H1 (cell line): ENCODE measurements at regions not wholly inside any gene's neighbourhood (a gene's known extent, or its start where the extent isn't known, plus 50 kb on each side); places are given as distances from the start of the nearest gene placed in this dataset.

Experiments used
- CTCF ChIA-PET: fragments of 300-600 bp; sonication (Branson Sonifier 250); formaldehyde crosslinking; loops from one replicate; lab custom pipeline; 2021; ENCODE audit not compliant: partially characterized antibody; lab: Charles Lee
- POLR2A ChIA-PET: fragments of 300-600 bp; sonication (Branson Sonifier 250); formaldehyde crosslinking; loops from one replicate; lab custom pipeline; 2021; ENCODE audit warnings: inconsistent platforms; ENCODE audit not compliant: partially characterized antibody; lab: Charles Lee
- DNase-seq, 2 experiments: peaks; one replicate each; pipeline versions ENCODE4 v3.0.0 to v3.0.0-alpha.2; 2010 to 2022; ENCODE audit warnings: low spot score in 2 of 2, low read depth in 1 of 2, mixed read lengths in 1 of 2
- FAIRE-seq: peaks from 2 replicates; lab custom pipeline; 2011; peaks lifted over from hg19 to GRCh38; lab: Jason Lieb, UNC
- H2AFZ ChIP-seq: 2 replicates; pipeline ENCODE4 v1.8.1; 2012; ENCODE audit warnings: low read length, inconsistent platforms
- H2AK5ac ChIP-seq: 2 replicates; pipeline ENCODE4 v1.6.1; 2013; ENCODE audit warnings: low read depth, low read length
- H2BK120ac ChIP-seq: replicated peaks from 2 replicates; pipeline ENCODE3; 2013; ENCODE audit warnings: low read depth, low read length, inconsistent platforms
- H2BK12ac ChIP-seq: 2 replicates; pipeline ENCODE4 v1.6.1; 2013; ENCODE audit warnings: low read depth, low read length
- H2BK15ac ChIP-seq: 2 replicates; pipeline ENCODE4 v1.6.1; 2013; ENCODE audit warnings: low read length
- H2BK20ac ChIP-seq: 2 replicates; pipeline ENCODE4 v1.6.1; 2013; ENCODE audit warnings: low read length
- H2BK5ac ChIP-seq: 2 replicates; pipeline ENCODE4 v1.6.1; 2013; ENCODE audit warnings: low read depth, low read length
- H3K14ac ChIP-seq: 2 replicates; pipeline ENCODE4 v1.6.1; 2013; ENCODE audit warnings: inconsistent platforms; ENCODE audit not compliant: insufficient read length
- H3K18ac ChIP-seq: 2 replicates; pipeline ENCODE4 v1.6.1; 2013; ENCODE audit warnings: low read length; ENCODE audit errors: extremely low read depth
- H3K23ac ChIP-seq: 2 replicates; pipeline ENCODE4 v1.6.1; 2013; ENCODE audit warnings: inconsistent platforms; ENCODE audit not compliant: insufficient read length
- H3K23me2 ChIP-seq: 2 replicates; pipeline ENCODE4 v1.6.1; 2013; ENCODE audit warnings: low read depth, low read length
- H3K27ac ChIP-seq: 2 replicates; pipeline ENCODE4 v1.6.1; 2011; ENCODE audit warnings: low read depth, low read length, inconsistent platforms
- H3K27me3 ChIP-seq, 4 experiments: replicated peaks in 1 of 4; 1 replicate in 1 of 4; 2 replicates in 3 of 4; pipeline versions ENCODE4 v1.6.1 to v1.8.1; 2011 to 2013; ENCODE audit warnings: low read length in 3 of 4, mild to moderate bottlenecking in 3 of 4, inconsistent platforms in 2 of 4, mixed read lengths in 2 of 4, moderate library complexity in 1 of 4; ENCODE audit not compliant: control insufficient read depth in 3 of 4, insufficient read depth in 3 of 4; ENCODE audit errors: extremely low read depth in 1 of 4
- H3K36me3 ChIP-seq, 4 experiments: 2 replicates each; pipeline versions ENCODE4 v1.6.1 to v1.8.1; 2011 to 2013; ENCODE audit warnings: mild to moderate bottlenecking in 4 of 4, low read length in 3 of 4, moderate library complexity in 2 of 4, control low read depth in 1 of 4, inconsistent platforms in 1 of 4; ENCODE audit not compliant: insufficient read depth in 4 of 4, control insufficient read depth in 2 of 4
- H3K4ac ChIP-seq: replicated peaks from 2 replicates; pipeline ENCODE3; 2013; ENCODE audit warnings: low read length, low read depth, mixed read lengths, inconsistent platforms; ENCODE audit not compliant: insufficient read length
- H3K4me1 ChIP-seq, 4 experiments: replicated peaks in 1 of 4; 1 replicate in 1 of 4; 2 replicates in 3 of 4; pipeline versions ENCODE4 v1.6.1 to v1.8.1; 2011 to 2013; ENCODE audit warnings: low read length in 3 of 4, inconsistent platforms in 2 of 4, mixed read lengths in 1 of 4; ENCODE audit not compliant: insufficient read depth in 4 of 4, control insufficient read depth in 3 of 4
- H3K4me2 ChIP-seq, 2 experiments: 2 replicates each; pipeline versions ENCODE4 v1.6.1 to v1.8.1; 2011 to 2013; ENCODE audit warnings: low read depth in 2 of 2, low read length in 2 of 2, control low read depth in 1 of 2, inconsistent platforms in 1 of 2, mild to moderate bottlenecking in 1 of 2; ENCODE audit not compliant: insufficient read depth in 1 of 2
- H3K4me3 ChIP-seq, 4 experiments: fragments of 200-600, 300-600 bp in 1 of 4; sonication (generic), shearing (Covaris generic), sonication (Bioruptor Twin) in 1 of 4; 2 replicates each; pipeline versions ENCODE4 v1.5.1 to v1.8.1; 2011 to 2016; ENCODE audit warnings: low read length in 4 of 4, low read depth in 3 of 4, control low read depth in 2 of 4, inconsistent platforms in 2 of 4, mild to moderate bottlenecking in 2 of 4, mixed read lengths in 1 of 4, moderate library complexity in 1 of 4; ENCODE audit not compliant: insufficient read depth in 2 of 4; ENCODE audit errors: extremely low read depth in 1 of 4
- H3K56ac ChIP-seq: replicated peaks from 2 replicates; pipeline ENCODE3; 2013; ENCODE audit warnings: low read depth, mild to moderate bottlenecking, mixed read lengths, low read length, inconsistent platforms; ENCODE audit not compliant: insufficient read length
- H3K79me1 ChIP-seq: 2 replicates; pipeline ENCODE4 v1.6.1; 2013; ENCODE audit warnings: low read depth, low read length, control low read depth
- H3K79me2 ChIP-seq, 2 experiments: 2 replicates each; pipeline versions ENCODE4 v1.6.1 to v1.8.1; 2012 to 2013; ENCODE audit warnings: low read length in 2 of 2, mild to moderate bottlenecking in 2 of 2, inconsistent platforms in 1 of 2; ENCODE audit not compliant: insufficient read depth in 2 of 2, control insufficient read depth in 1 of 2
- H3K9ac ChIP-seq, 4 experiments: replicated peaks in 1 of 4; 1 replicate in 1 of 4; 2 replicates in 3 of 4; pipeline versions ENCODE4 v1.6.1 to v1.8.1; 2011 to 2013; ENCODE audit warnings: low read depth in 3 of 4, low read length in 3 of 4, control low read depth in 2 of 4, mild to moderate bottlenecking in 2 of 4, moderate library complexity in 2 of 4, inconsistent platforms in 1 of 4; ENCODE audit errors: extremely low read depth in 1 of 4
- H3K9me3 ChIP-seq, 2 experiments: 2 replicates each; pipeline versions ENCODE4 v1.6.1 to v1.8.1; 2012 to 2013; ENCODE audit warnings: mild to moderate bottlenecking in 2 of 2, moderate library complexity in 2 of 2, control low read depth in 1 of 2, inconsistent platforms in 1 of 2, low read depth in 1 of 2, low read length in 1 of 2, mixed read lengths in 1 of 2; ENCODE audit not compliant: insufficient read depth in 2 of 2
- H4K20me1 ChIP-seq, 2 experiments: replicated peaks in 1 of 2; 2 replicates each; pipeline versions ENCODE3 to v1.8.1; 2011 to 2013; ENCODE audit warnings: inconsistent platforms in 2 of 2, low read length in 2 of 2, mild to moderate bottlenecking in 1 of 2; ENCODE audit not compliant: insufficient read depth in 2 of 2, control insufficient read depth in 1 of 2
- H4K5ac ChIP-seq: 2 replicates; pipeline ENCODE4 v1.6.1; 2013; ENCODE audit warnings: low read length, low read depth, mixed read lengths, inconsistent platforms; ENCODE audit not compliant: insufficient read length
- H4K8ac ChIP-seq: 2 replicates; pipeline ENCODE4 v1.8.0; 2013; ENCODE audit warnings: mild to moderate bottlenecking, moderate library complexity, low read length, inconsistent platforms; ENCODE audit not compliant: insufficient read depth; ENCODE audit errors: extremely low read depth
- H4K91ac ChIP-seq: replicated peaks from 2 replicates; pipeline ENCODE3; 2013; ENCODE audit warnings: low read length, mixed read lengths, inconsistent platforms; ENCODE audit not compliant: insufficient read length
- CTBP2 ChIP-seq: IDR thresholded peaks from 2 replicates; pipeline ENCODE4 v1.7.0; 2011; ENCODE audit warnings: borderline replicate concordance, mild to moderate bottlenecking, moderate library complexity, mixed read lengths, low read length; ENCODE audit not compliant: insufficient read depth, insufficient read length
- JUND ChIP-seq: IDR thresholded peaks from 2 replicates; pipeline ENCODE4 v1.6.1; 2011; ENCODE audit warnings: mild to moderate bottlenecking, improper control_type of control experiment, low read length
- NRF1 ChIP-seq: IDR thresholded peaks from 2 replicates; pipeline ENCODE4 v1.6.1; 2011; ENCODE audit warnings: mild to moderate bottlenecking, low read depth, low read length, improper control_type of control experiment
- POLR2A ChIP-seq, 2 experiments: IDR thresholded peaks; 1 replicate in 1 of 2; 2 replicates in 1 of 2; pipeline ENCODE4 v1.6.1; 2011; ENCODE audit warnings: low read depth in 2 of 2, low read length in 2 of 2, mild to moderate bottlenecking in 2 of 2; ENCODE audit errors: control extremely low read depth in 1 of 2
- RNF2 ChIP-seq: fragments of 200-900, 300-1000 bp; sonication (generic); IDR thresholded peaks from 2 replicates; pipeline ENCODE4 v1.7.1; 2016; ENCODE audit warnings: borderline replicate concordance, low read depth, mild to moderate bottlenecking, antibody characterized with exemption, low read length; ENCODE audit not compliant: poor library complexity, severe bottlenecking; ENCODE audit errors: missing control alignments
- SIN3A ChIP-seq, 2 experiments: IDR thresholded peaks in 1 of 2; conservative IDR thresholded peaks in 1 of 2; 2 replicates each; pipeline ENCODE4 v1.6.1; 2011 to 2012; ENCODE audit warnings: low read length in 2 of 2, improper control_type of control experiment in 1 of 2, low read depth in 1 of 2, mild to moderate bottlenecking in 1 of 2
- SIX5 ChIP-seq: IDR thresholded peaks from 2 replicates; pipeline ENCODE4 v1.6.1; 2011; ENCODE audit warnings: mild to moderate bottlenecking, low read depth, low read length
- TAF7 ChIP-seq: optimal IDR thresholded peaks from 2 replicates; pipeline ENCODE3; 2011; ENCODE audit warnings: low read depth, mild to moderate bottlenecking, inconsistent platforms, low read length, moderate library complexity, borderline replicate concordance
- TBP ChIP-seq: IDR thresholded peaks from 2 replicates; pipeline ENCODE4 v1.6.1; 2011; ENCODE audit warnings: low read depth, low read length, improper control_type of control experiment
- WGBS, 2 experiments: shearing (Covaris generic) in 1 of 2; methylation state at CpG; one replicate each; pipeline versions ENCODE4 v1.1.6 to v1.1.7; 2013 to 2015; ENCODE audit warnings: low lambda C conversion rate in 2 of 2, mixed read lengths in 2 of 2, inconsistent platforms in 1 of 2, low coverage in 1 of 2, missing lambda C conversion rate in 1 of 2; ENCODE audit not compliant: insufficient replicate concordance in 2 of 2, insufficient coverage in 1 of 2, insufficient read length in 1 of 2; ENCODE audit errors: extremely low coverage in 1 of 2, missing lambda C conversion rate in 1 of 2; 5-methylcytosine and 5-hydroxymethylcytosine counted together
- TF ChIP-seq, protein P1 (sequence below): IDR thresholded peaks from 2 replicates; pipeline ENCODE4 v1.6.1; 2011; ENCODE audit warnings: low read depth, mild to moderate bottlenecking, low read length; ENCODE audit not compliant: insufficient read depth
- TF ChIP-seq, protein P2 (sequence below): IDR thresholded peaks from 2 replicates; pipeline ENCODE4 v1.6.1; 2011; ENCODE audit warnings: low read length, improper control_type of control experiment

DNA sequence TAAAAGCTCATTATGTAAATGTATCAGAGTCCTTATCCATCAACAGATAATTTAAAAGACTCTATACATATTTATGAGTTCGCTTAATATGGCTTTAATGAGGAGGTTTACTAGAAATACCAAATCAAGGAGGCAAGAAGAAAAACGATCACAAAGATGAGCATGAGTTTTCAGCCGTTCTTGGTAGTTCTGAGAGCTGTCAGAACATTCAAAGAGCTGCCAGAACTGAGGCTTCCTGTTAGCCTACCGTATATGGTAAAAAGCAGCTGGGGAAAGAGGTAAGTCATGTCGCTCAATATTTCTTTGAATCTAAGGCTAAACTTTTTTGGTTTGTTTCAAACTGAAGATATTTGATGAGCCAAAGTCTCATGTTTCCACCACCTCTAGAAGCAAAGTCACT is 115.3 kb upstream of the PLXNC1 start:
- Histone ChIP-seq H3K4ac (no peak overlapping the region), H3K27me3 (no peaks in the 10 kb centered on the region), H3K14ac (no peak overlapping the region), H3K79me1 (no peaks in the 10 kb centered on the region), H3K56ac (no peak overlapping the region), H3K9ac (no peak overlapping the region), H2BK5ac (no peak overlapping the region), H3K23ac (no peak overlapping the region), H2AK5ac (no peak overlapping the region), H3K79me2 (no peaks in the 10 kb centered on the region), H2AFZ (no peak overlapping the region), H3K4me3 (no peak overlapping the region), H3K27ac (no peak overlapping the region), H2BK20ac (no peak overlapping the region), H3K18ac (no peak overlapping the region), H4K5ac (no peak overlapping the region), H2BK12ac (no peak overlapping the region), H3K9me3 (no peaks in the 10 kb centered on the region), H3K23me2 (no peaks in the 10 kb centered on the region), H3K4me1 (no peaks in the 10 kb centered on the region), H3K36me3 (no peaks in the 10 kb centered on the region; a peak in 1 of 8 replicates), H4K20me1 (no peaks in the 10 kb centered on the region), H4K91ac (no peak overlapping the region), H2BK15ac (no peak overlapping the region), H3K4me2 (no peak overlapping the region), H2BK120ac (no peak overlapping the region), H4K8ac (no peak overlapping the region)
- ChIA-PET CTCF (interaction anchor here (0.6 kb wide), 1 partner anchor 13 kb away, joined by 3 read pairs; no protein-coding TSS in a partner anchor), POLR2A (no interaction called here)
- no peak for TF ChIP-seq POLR2A (IDR thresholded peaks at IDR 0.05; ENCODE audit: control extremely low read depth in 1 of 2, low read depth in 2 of 2, low read length in 2 of 2)
- TF ChIP-seq SIX5, result no peak
- TF ChIP-seq, protein P1, sequence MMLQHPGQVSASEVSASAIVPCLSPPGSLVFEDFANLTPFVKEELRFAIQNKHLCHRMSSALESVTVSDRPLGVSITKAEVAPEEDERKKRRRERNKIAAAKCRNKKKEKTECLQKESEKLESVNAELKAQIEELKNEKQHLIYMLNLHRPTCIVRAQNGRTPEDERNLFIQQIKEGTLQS, result no peak
- TF ChIP-seq JUND, result no peak
- TF ChIP-seq TBP, result no peak
- no peak for TF ChIP-seq NRF1
- TF ChIP-seq TAF7, result no peak
- TF ChIP-seq, protein P2, sequence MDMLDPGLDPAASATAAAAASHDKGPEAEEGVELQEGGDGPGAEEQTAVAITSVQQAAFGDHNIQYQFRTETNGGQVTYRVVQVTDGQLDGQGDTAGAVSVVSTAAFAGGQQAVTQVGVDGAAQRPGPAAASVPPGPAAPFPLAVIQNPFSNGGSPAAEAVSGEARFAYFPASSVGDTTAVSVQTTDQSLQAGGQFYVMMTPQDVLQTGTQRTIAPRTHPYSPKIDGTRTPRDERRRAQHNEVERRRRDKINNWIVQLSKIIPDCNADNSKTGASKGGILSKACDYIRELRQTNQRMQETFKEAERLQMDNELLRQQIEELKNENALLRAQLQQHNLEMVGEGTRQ, result no peak
- no peak for TF ChIP-seq SIN3A (conservative IDR thresholded peaks at IDR 0.05 in 1 of 2, IDR thresholded peaks at IDR 0.05 in 1 of 2; ENCODE audit: low read depth in 1 of 2, low read length in 2 of 2)
- no peak for TF ChIP-seq CTBP2
- no peak for TF ChIP-seq RNF2
- 87% methylated on average over 5 of the region's 5 CpGs; no CpG with 5 or more reads in 1 of the 2 experiments for WGBS, 2 experiments
- FAIRE-seq (no peak), DNase-seq (no peak)
